Memory B cell (primary cell): ENCODE measurements at regions not wholly inside any gene's neighbourhood (a gene's known extent, or its start where the extent isn't known, plus 50 kb on each side); places are given as distances from the start of the nearest gene placed in this dataset.
"Not testable (repeated sequence)": the region's sequence is repeated elsewhere in the genome, so short reads cannot be mapped to it uniquely, and the experiment has no call there.

ENCODE experiments used
- ATAC-seq: fragments of 150-1000 bp; cut with Tn5 transposase; 2 replicates; pipeline ENCODE4 v1.10.0; 2021; ENCODE audit warnings: low read depth, mild to moderate bottlenecking, moderate library complexity
- DNase-seq, 2 donors: peaks; one replicate each; pipeline ENCODE4 v3.0.0; 2022; ENCODE audit warnings: low spot score in 2 of 2
- H3K27ac Mint-ChIP-seq: one replicate; pipeline ENCODE4 v1.8.0; 2022; ENCODE audit warnings: mild to moderate bottlenecking, moderate library complexity, mixed read lengths
- H3K27me3 Mint-ChIP-seq: one replicate; pipeline ENCODE4 v1.8.0; 2022; ENCODE audit warnings: mixed read lengths
- H3K36me3 Mint-ChIP-seq: one replicate; pipeline ENCODE4 v1.8.0; 2022; ENCODE audit warnings: mild to moderate bottlenecking, mixed read lengths
- H3K4me1 Mint-ChIP-seq: one replicate; pipeline ENCODE4 v1.8.0; 2022; ENCODE audit warnings: mixed read lengths
- H3K4me3 Mint-ChIP-seq: one replicate; pipeline ENCODE4 v1.8.0; 2022; ENCODE audit warnings: mild to moderate bottlenecking, moderate library complexity, mixed read lengths
- H3K9me3 Mint-ChIP-seq: one replicate; pipeline ENCODE4 v1.8.0; 2022; ENCODE audit warnings: mixed read lengths

DNA sequence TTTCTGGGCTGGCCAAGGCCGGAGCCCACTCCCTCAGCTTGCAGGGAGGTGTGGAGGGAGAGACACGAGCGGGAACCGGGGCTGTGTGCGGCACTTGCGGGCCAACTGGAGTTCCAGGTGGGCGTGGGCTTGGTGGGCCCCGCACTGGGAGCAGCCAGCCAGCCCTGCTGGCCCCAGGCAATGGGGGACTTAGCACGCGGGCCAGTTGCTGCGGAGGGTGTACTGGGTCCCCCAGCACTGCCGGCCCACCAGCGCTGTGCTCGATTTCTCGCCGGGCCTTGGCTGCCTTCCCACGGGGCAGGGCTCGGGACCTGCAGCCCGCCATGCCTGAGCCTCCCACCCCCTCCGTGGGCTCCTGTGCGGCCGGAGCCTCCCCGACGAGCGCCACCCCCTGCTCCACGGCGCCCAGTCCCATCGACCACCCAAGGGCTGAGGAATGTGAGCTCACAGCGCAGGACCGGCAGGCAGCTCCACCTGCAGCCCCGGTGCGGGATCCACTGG is 300.1 kb downstream of the SLC7A11 start:
- not testable (repeated sequence) for H3K36me3 Mint-ChIP-seq, ATAC-seq, H3K27ac Mint-ChIP-seq, H3K4me3 Mint-ChIP-seq, H3K4me1 Mint-ChIP-seq, H3K9me3 Mint-ChIP-seq, H3K27me3 Mint-ChIP-seq, DNase-seq

DNA sequence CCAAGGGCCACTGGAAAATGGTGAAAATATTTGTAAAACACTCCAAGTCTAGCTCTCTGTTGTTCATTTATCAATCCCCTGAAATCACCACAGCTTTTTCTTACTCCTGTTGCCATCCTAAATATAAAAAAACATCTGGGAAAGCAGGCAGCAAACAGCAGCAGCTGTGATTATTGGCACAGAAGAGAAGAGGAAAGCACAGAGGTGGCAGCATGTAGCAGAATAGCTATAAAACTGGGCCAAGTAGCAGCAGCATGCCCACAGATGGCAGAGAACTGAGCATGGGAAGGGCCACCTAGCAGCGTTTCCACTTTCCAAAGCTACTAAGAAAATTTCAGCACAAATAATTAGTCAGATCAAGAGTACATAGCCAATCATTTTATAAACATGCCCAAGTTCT is 307.2 kb downstream of the SLC7A11 start:
- ATAC-seq (no peak), DNase-seq (no peak)
- H3K4me1 Mint-ChIP-seq: no peaks in the 10 kb centered on the region
- H3K36me3 Mint-ChIP-seq: no peaks in the 10 kb centered on the region
- H3K27me3 Mint-ChIP-seq: no peaks in the 10 kb centered on the region
- no peak overlapping the region for H3K4me3 Mint-ChIP-seq
- H3K9me3 Mint-ChIP-seq: no peaks in the 10 kb centered on the region
- H3K27ac Mint-ChIP-seq: no peak overlapping the region

DNA sequence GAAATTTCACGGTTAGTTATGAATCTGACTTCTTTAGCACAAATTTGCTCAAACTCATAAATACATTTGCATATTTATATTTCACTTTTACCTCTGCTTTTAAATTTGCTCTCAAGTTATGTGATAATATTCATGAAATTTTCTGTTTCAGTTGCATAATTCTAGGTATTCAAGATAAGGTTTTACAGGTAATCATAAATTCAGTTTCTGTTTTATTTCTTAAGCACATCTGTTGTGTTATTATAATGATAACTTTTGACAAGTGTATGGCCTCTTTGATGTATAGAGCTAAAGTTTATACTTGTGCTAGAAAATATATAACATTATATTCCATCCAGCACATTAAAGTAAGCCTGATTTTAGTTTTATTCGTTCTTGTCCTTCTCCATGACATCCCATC is 308.1 kb downstream of the SLC7A11 start:
- Mint-ChIP-seq H3K27ac (no peak overlapping the region), H3K4me1 (no peaks in the 10 kb centered on the region), H3K27me3 (no peaks in the 10 kb centered on the region), H3K36me3 (no peaks in the 10 kb centered on the region), H3K9me3 (no peaks in the 10 kb centered on the region), H3K4me3 (no peak overlapping the region)
- ATAC-seq (no peak), DNase-seq (no peak)

DNA sequence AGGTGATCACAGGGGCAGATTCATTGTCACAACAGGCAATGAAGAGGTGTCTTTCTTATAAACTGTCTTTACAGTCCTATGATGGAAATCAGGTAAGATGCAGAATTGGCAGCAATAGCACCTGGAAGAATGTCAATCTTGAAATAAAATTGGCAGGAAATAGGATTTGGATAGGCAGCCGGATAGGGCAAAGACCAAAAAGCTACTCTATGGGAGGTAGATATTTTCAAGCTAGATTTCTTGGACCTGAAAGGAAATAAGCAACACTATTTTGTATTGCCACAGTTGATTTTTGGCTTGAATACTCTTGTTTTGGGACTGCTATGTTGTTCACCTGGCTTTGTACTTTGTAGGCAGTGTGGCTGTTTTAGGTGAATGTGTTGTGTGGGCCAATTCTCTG is 314.2 kb downstream of the SLC7A11 start:
- Mint-ChIP-seq H3K27ac (no peak overlapping the region), H3K36me3 (no peaks in the 10 kb centered on the region), H3K4me1 (no peaks in the 10 kb centered on the region), H3K9me3 (no peaks in the 10 kb centered on the region), H3K4me3 (no peak overlapping the region), H3K27me3 (no peaks in the 10 kb centered on the region)
- ATAC-seq (no peak), DNase-seq (no peak)

DNA sequence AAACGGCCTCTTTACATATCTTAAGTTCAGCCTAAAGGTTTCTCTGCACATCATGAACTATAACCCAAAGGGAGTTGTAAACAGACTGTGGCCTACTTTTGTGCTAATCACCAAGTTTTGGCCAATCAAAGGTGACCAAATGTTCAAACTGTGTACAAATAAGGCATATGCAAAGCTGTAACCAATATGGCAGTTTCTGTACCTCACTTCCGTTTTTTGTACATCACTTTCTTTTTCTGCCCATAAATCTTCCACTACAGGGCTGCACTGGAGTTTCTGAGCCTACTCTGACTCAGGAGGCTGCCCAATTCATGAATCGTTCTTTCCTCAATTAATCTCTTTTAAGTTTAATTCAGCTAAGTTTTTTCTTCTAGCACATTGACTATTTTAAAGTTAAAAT is 318.7 kb downstream of the SLC7A11 start:
- Mint-ChIP-seq H3K36me3 (no peaks in the 10 kb centered on the region), H3K9me3 (peaks cover 1% of the 10 kb centered on the region), H3K27ac (no peak overlapping the region), H3K4me1 (no peaks in the 10 kb centered on the region), H3K27me3 (no peaks in the 10 kb centered on the region), H3K4me3 (no peak overlapping the region)
- DNase-seq (no peak), ATAC-seq (no peak)

DNA sequence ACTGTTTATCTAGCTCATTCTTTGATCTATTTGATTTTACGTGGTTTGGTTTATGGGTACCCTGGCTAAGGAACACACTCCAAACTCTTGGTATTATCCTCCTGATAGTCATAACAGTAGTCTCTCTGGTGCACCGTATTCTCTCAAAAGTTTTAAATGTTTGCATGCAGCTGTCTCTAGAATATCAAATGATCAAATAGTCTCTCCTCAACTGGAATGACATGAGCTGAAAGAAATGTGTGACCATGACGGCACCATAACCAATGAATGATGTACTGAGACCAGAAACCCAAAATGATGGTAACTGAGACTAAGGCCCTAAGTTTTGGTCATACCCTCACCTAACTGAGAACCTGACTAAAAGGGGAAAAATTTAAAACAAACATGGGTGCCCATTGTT is 319.4 kb downstream of the SLC7A11 start:
- Mint-ChIP-seq H3K27me3 (no peaks in the 10 kb centered on the region), H3K27ac (no peak overlapping the region), H3K4me3 (no peak overlapping the region), H3K36me3 (no peaks in the 10 kb centered on the region), H3K9me3 (peaks cover 1% of the 10 kb centered on the region), H3K4me1 (no peaks in the 10 kb centered on the region)
- no peak for DNase-seq
- ATAC-seq: no peak

DNA sequence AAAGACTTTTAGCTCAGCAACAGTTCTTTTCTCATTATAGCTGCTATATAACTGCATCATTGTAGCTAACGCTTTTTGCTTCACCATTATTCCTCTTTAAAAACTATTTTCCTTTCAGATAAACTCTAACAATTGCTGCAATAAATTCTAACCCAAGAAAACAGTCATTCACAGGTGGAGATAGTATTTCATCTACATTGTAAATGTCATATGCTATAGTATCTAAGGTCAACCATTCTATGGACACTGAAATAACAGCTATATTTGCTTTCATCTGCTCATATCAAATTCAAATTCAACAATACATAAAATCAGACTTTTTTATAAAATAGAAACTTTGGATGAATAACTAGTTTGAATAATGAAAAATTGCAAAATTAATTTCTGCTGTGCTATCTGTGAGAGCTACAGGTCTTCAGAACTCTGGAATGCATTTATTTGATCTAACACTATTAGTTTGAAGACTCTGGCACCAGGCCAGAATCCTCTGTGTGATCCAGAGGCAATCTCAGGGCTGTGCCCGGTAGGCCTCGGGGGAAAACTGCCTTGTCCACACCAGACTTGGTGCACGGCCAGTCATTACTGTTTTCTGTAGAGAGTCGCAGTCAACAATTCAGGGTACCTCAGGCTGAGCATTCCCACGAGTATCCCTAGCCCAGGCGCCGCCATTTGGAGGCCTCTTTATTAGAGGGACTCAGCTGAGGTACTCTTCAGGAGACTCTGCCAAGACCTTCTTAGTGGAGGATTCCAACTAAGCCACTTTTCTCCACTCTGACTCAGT is 332.4 kb downstream of the SLC7A11 start:
- ATAC-seq: no peak
- Mint-ChIP-seq H3K4me1 (no peaks in the 10 kb centered on the region), H3K27ac (no peak overlapping the region), H3K9me3 (peaks cover 3% of the 10 kb centered on the region), H3K4me3 (no peak overlapping the region), H3K27me3 (no peaks in the 10 kb centered on the region), H3K36me3 (no peaks in the 10 kb centered on the region)
- no peak for DNase-seq

DNA sequence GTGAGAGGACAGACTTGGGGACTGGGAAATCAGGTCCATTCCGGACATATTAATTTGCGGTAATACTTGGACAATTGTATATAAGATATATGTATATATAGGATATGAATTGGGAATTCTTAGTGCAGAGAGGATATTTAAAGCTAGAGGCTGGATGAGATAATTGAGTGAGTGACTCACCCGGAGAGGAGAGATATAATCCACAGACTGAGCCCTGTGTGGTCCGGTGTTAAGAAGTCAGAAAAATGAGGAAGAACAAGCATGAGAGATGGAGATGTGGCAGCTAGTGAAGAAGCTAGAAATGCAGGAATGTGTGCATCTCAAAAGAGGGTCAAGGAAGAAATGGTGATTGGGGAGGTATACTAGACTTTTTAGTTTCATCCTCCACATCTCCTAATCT is 336.2 kb downstream of the SLC7A11 start:
- no peak overlapping the region for H3K27ac Mint-ChIP-seq
- no peaks in the 10 kb centered on the region for H3K27me3 Mint-ChIP-seq
- H3K4me3 Mint-ChIP-seq: no peak overlapping the region
- H3K9me3 Mint-ChIP-seq: no peaks in the 10 kb centered on the region
- no peaks in the 10 kb centered on the region for H3K4me1 Mint-ChIP-seq
- ATAC-seq: no peak
- no peak for DNase-seq
- H3K36me3 Mint-ChIP-seq: no peaks in the 10 kb centered on the region

DNA sequence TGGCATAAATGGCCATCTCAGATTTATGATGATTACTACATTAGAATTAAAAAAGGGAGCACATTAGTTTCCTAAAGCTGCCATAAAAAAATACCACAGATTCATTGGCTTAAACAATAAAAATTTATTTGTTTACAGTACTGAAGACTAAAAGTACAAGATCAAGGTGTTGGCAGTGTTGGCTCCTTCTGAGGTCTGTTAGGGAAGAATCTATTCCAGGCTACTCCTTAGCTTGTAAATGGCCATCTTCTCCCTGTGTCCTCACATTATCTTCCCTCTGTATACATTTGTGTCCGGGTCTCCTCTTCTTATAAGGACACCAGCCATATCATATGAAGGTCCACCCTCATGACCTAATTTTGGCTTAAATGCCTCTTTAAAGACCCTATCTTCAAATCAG is 341.0 kb downstream of the SLC7A11 start:
- H3K27me3 Mint-ChIP-seq: no peaks in the 10 kb centered on the region
- no peaks in the 10 kb centered on the region for H3K36me3 Mint-ChIP-seq
- no peaks in the 10 kb centered on the region for H3K9me3 Mint-ChIP-seq
- DNase-seq (no peak), ATAC-seq (no peak)
- H3K27ac Mint-ChIP-seq: no peak overlapping the region
- no peak overlapping the region for H3K4me3 Mint-ChIP-seq
- H3K4me1 Mint-ChIP-seq: no peaks in the 10 kb centered on the region

DNA sequence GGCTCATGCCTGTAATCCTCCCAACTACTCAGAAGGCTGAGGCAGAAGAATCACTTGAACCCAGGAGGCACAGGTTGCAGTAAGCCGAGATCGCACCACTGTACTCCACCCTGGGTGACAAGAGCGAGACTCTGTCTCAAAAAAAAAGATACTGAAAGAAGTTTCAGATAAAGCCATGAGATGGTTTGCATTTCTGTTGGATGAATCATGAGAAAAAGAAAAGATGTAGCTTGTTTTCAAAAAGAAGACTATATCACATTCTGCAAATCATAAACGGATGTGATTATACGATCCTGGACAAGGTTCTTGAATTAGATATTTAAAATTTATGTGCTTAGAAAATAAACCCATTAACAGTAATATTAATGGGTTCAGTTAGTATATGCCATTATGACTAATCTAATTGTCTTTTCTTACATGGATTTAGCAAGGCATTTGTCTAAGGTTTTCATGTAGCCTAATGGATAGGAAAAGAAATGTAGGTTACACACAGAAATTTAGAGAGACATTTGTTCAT is 345.9 kb downstream of the SLC7A11 start:
- H3K27me3 Mint-ChIP-seq: no peaks in the 10 kb centered on the region
- H3K9me3 Mint-ChIP-seq: no peaks in the 10 kb centered on the region
- H3K27ac Mint-ChIP-seq: no peak overlapping the region
- no peak overlapping the region for H3K4me3 Mint-ChIP-seq
- no peak for DNase-seq
- no peaks in the 10 kb centered on the region for H3K36me3 Mint-ChIP-seq
- H3K4me1 Mint-ChIP-seq: no peaks in the 10 kb centered on the region
- ATAC-seq: no peak

DNA sequence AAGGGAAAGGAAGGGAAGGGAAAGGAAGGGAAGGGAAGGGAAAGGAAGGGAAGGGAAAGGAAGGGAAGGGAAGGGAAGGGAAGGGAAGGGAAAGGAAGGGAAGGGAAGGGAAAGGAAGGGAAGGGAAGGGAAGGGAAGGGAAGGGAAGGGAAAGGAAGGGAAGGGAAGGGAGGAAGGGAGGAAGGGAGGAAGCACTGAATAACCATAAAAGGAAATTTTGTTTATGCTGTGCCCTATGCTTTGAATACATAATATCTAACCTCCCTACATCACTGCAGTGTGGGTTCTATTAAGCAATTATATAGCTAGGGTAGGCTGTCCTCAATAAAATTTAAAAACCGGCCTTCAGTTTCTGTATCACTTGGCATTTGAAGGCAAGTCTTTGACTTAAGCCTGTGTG is 346.6 kb downstream of the SLC7A11 start:
- not testable (repeated sequence) for H3K27ac Mint-ChIP-seq, H3K9me3 Mint-ChIP-seq, H3K4me1 Mint-ChIP-seq, H3K4me3 Mint-ChIP-seq, H3K27me3 Mint-ChIP-seq, ATAC-seq, DNase-seq, H3K36me3 Mint-ChIP-seq

DNA sequence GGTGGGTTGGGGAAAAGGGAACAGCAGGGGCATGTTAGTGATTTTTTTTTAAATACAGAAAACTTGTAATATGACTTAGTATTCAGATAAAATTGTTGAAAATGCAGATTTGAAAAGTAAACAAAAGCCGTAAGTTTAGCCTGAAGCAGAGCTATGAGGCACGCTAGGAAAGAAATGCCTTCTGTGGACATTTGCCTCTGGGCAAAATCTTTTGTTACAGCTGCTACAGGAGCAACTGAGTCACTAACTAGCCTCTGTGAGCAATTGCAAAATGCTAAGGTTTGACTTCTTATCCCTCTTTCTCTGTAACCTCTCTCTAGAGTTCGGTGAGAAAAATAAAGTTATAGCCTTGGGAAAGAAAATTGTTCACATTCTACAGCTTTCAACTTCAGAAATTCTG is 350.0 kb downstream of the SLC7A11 start:
- no peaks in the 10 kb centered on the region for H3K36me3 Mint-ChIP-seq
- ATAC-seq: no peak
- no peak overlapping the region for H3K27ac Mint-ChIP-seq
- no peaks in the 10 kb centered on the region for H3K4me1 Mint-ChIP-seq
- DNase-seq: no peak
- no peaks in the 10 kb centered on the region for H3K27me3 Mint-ChIP-seq
- H3K9me3 Mint-ChIP-seq: no peaks in the 10 kb centered on the region
- H3K4me3 Mint-ChIP-seq: no peak overlapping the region

DNA sequence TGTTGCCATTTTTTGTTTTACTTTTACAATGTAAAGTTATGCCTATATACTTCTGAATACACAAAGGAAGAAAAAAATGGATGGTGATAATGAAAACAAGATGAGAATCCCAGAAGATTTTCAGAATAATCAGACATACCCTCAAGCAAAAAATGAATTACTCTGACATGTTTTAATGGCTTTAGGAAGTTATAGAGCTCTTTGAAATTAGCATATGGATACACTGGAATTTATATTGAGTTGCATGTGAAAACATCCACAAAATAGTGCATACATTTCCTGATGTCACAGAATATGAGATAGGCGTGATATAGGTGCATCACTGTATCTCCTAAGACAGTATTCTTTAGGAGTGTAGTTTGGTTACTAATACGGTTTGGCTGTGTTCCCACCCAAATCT is 351.3 kb downstream of the SLC7A11 start:
- H3K4me3 Mint-ChIP-seq: no peak overlapping the region
- H3K36me3 Mint-ChIP-seq: no peaks in the 10 kb centered on the region
- H3K27me3 Mint-ChIP-seq: no peaks in the 10 kb centered on the region
- DNase-seq (no peak), ATAC-seq (no peak)
- no peak overlapping the region for H3K27ac Mint-ChIP-seq
- H3K9me3 Mint-ChIP-seq: no peaks in the 10 kb centered on the region
- H3K4me1 Mint-ChIP-seq: no peaks in the 10 kb centered on the region

DNA sequence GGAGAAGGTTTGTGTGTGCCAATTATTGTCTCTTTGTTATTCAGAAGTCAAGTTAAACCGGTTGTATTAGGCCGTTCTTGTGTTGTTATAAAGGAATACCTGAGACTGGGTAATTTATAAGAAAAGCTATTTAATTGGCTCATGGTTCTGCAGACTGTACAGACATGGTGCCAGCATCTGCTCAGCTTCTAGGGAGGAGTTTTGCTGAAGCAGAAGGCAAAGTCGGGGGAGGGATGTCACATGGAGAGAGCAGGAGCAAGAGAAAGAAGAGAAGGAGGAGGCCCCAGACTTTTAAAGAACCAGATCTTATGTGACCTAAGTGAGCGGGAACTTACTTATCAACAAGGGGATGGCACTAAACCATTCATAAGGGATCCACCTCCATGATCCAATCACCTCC is 349.3 kb upstream of the PCDH18 start:
- H3K27ac Mint-ChIP-seq: no peak overlapping the region
- peaks cover 2% of the 10 kb centered on the region for H3K4me1 Mint-ChIP-seq
- no peaks in the 10 kb centered on the region for H3K27me3 Mint-ChIP-seq
- no peak for ATAC-seq
- H3K9me3 Mint-ChIP-seq: peaks cover 1% of the 10 kb centered on the region
- no peaks in the 10 kb centered on the region for H3K36me3 Mint-ChIP-seq
- H3K4me3 Mint-ChIP-seq: no peak overlapping the region
- DNase-seq: no peak

DNA sequence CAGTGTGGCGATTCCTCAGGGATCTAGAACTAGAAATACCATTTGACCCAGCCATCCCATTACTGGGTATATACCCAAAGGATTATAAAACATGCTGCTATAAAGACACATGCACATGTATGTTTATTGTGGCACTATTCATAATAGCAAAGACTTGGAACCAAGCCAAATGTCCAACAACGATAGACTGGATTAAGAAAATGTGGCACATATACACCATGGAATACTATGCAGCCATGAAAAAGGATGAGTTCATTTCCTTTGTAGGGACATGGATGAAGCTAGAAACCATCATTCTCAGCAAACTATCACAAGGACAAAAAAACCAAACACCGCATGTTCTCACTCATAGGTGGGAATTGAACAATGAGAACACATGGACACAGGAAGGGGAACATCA is 335.8 kb upstream of the PCDH18 start:
- not testable (repeated sequence) for H3K4me1 Mint-ChIP-seq, H3K4me3 Mint-ChIP-seq, H3K27me3 Mint-ChIP-seq, ATAC-seq, H3K27ac Mint-ChIP-seq, DNase-seq, H3K36me3 Mint-ChIP-seq, H3K9me3 Mint-ChIP-seq
